UCSD-AML1 (cell line): ENCODE measurements at regions not wholly inside any gene's neighbourhood (a gene's known extent, or its start where the extent isn't known, plus 50 kb on each side); places are given as distances from the start of the nearest gene placed in this dataset.
"Not testable (repeated sequence)": the region's sequence is repeated elsewhere in the genome, so short reads cannot be mapped to it uniquely, and the experiment has no call there.

ENCODE experiments used
- DNase-seq: peaks from one replicate; lab custom pipeline; 2025; ENCODE audit not compliant: unreplicated experiment; lab: John Stamatoyannopoulos, UW

DNA sequence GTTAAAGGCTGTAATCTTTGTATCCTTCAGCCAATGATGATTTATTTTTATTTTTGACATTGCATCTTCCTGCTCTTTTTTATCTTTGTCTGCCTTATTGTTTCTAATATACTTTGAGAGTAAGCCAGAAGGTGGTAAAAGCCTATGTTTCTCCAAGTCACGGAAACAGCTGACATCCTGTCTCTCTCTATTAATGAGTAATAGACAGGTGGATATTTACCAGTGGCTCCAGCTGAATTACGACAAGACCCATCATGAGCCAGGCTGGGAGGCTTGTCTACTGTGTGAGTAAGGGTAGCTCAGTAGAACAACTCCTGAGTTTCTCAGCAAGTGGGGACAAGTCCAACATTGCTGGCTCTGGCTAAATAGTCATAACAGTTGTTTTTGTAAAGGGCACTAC lies 166.6 kb downstream of the NDFIP2 start:
- no peak for DNase-seq

DNA sequence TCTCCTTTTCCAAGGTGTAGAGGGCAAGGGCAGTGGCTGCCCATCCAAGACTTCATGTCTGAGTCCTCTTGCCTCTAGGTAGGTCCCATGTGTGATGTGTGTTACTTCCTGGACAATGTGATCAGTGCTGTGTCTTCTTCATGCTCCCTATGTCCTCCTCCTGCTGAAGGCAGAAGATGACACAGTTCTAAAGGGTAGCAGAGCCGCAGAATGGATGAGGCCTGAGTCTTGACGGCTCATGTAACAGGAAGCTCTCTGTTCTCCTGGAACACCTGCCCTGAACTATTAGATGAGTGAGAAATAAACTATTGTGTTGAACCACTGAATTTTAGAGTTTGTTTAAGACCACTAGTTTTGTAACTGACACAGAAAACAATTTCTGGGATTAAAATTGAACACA lies 165.9 kb downstream of the NDFIP2 start:
- no peak for DNase-seq

DNA sequence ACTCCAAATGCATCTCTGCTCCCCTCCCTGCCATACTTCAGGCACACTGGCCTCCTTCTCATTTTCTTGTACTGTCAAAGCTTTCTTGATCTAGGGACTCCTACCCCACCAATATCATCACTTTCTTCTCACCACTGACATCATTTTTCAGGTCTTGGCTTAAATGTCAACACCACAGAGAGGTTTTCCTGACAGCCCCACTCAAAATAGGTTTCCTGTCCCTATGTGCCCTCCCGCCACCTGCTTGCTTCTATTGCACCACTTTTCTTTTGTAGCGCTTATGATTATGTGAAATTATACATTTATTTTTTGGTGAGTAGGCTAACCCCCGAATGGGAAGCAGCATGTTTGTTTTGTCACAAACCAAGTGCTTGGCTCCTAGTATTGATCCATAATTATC lies 164.6 kb downstream of the NDFIP2 start:
- no peak for DNase-seq

DNA sequence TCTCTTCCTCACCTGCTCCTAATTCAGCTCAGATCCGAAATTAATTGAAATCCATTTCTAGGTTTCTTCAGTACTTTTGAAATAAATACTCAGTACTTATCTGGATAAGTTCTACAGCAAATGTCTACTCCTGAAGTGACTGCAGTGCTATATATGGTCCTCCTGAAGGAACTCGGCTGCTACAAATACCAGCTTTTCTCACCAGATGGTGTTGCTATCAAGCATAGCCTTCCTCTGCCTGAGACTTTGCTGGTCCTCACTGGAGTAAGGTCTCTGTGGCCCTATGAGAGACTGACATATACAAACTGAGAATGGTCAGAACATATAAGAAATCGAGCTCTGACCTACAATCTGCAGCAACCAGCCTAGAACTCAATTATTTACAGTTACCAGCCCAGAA lies 161.6 kb downstream of the NDFIP2 start:
- DNase-seq, result no peak

DNA sequence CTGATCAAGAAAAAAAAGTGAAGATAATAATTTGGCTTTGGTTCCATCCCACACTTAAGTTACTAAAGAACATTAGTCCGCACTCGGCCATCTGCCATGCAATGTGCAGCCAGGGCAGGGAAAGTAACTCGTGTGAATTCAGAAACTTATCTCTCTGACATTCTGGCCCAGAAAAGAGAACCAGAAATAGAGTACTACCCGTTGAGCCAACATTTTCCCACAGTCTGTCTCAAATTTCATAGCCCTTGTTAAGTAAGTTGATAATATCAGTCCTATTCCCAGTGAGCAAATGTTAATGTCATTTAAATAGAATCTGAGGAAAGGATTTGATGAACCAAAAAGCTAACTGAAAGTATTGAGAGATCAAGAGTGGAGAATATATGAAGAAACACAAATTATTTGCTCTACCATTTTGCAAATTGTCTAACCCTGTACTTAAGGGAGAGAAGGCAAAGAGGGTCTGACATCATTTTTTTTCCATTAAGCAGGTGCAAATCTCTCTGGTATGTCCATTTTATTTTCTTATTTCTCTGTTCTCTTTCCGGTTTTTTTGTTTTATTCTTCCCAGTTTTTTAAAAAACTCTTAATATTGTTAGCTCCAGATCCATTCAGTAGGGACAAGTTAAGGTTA lies 156.3 kb downstream of the NDFIP2 start:
- DNase-seq, result no peak

DNA sequence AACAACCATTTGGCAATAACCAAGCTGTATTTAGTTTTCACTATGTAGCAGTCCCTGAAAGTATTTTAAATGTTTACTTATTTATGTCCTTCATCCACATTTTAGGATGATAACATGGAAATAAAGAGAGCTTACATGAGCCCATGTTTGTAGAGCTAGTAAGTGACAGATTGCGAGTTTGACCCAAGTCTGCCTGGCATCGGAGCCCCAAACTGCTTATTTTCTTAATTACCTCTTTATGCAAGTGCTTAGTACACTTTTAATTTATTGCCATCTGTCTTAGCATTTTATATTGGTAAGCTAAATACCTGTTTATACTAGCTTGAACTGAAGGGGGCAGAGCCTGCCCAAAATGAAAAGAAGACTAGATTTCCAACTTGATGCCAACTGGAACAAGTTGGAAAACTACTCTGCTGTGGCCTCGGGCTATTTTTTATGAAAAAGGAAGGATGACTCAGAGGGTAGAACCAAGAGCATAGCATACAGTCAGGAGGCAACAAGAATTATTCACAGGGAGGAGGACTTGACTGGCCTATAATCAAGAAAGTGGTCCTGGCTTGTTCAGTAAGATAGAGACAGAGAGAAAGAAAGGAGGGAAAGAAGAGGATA lies 150.2 kb downstream of the NDFIP2 start:
- DNase-seq, result no peak

DNA sequence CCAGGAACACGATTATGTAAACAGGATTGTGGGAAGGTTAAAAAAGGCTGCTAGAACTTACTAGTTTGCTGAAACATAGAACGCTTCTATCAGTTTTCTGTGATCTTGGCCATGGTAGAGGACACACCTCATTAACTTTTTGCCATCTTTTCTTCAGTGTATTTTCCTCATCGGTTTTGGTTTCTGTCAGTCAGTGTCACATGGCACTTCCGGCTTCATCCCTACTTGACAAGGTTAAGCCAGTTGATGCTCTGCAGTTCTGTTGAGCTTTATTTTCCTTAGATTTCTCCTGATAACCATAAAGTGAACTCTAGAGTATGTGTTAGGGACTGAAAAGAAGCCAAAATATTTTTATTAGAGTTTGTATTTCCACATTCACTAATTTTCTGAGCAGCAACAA lies 147.5 kb downstream of the NDFIP2 start:
- DNase-seq, result no peak

DNA sequence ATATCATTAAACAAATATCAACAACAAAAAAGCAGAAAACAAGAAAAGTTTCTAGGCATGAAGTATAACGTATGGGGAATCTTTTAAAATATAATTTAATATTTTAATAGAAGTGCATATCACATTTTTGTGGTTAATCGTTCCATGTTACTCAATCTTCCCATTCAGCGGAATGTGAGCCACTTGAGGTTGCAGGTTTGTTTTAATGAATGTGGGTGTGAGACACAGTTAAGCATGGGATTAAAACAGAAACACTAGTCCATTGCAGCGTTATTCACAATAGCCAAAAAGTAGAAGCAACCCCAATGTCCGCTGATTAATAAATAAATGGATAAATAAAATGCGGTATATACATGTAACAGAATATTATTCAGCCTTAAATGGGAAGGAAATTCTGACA lies 146.0 kb downstream of the NDFIP2 start:
- DNase-seq, result no peak

DNA sequence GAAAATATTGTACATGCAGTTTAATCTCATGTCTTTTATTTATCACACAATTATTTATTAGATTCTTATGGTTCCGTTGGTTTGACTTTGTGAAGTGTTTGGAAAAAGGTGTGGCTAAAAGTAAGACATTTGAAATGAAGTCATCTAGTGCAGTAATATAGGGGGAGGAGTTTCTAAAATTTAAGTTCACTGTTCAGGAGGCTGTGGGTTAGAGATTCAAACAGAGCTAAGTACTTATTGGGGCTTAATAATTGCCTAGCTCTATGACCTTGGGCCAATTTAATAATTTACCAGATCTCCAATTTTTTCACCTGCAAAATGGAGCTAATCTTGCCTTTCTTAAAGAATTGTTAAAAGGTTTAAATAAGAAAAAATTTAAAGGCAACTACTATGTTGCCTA lies 144.6 kb downstream of the NDFIP2 start:
- no peak for DNase-seq

DNA sequence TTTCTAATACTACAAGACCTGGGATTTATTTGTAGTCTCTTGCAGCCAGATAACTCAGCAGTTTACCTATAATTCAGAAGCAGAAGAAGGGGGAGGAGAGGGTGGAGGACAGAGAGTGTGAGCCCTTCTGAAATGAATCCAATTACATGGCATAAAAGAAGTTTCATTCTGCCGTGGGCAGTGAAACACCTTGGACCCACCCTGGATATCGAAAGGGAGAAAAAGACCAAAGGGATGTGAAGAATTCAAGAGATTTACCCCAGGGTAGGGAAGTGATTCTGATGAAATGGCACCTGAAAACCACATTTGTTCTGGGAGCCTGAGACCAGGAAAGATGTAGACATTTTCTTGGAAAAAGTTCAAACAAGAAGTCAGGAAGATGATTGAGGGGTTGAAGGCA lies 140.9 kb downstream of the NDFIP2 start:
- no peak for DNase-seq

DNA sequence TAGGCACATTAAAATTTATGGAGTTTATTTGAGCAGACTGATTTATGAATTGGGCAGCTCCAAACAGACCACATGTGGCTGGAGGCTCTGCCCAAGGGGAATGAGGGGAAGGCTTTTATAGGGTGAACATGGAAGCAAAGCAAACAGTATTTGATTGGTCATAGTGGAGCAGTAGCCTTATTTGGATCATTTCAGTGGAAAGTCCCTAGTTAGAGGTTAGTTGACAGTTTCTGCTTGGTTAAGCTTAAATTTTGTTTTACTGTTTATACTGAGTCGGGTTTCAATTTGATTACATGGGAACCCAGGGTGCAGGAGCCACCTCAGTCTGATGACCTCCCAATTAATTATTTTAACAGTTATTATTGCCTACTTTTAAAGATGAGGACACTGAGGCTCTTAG lies 140.5 kb downstream of the NDFIP2 start:
- DNase-seq, result no peak

DNA sequence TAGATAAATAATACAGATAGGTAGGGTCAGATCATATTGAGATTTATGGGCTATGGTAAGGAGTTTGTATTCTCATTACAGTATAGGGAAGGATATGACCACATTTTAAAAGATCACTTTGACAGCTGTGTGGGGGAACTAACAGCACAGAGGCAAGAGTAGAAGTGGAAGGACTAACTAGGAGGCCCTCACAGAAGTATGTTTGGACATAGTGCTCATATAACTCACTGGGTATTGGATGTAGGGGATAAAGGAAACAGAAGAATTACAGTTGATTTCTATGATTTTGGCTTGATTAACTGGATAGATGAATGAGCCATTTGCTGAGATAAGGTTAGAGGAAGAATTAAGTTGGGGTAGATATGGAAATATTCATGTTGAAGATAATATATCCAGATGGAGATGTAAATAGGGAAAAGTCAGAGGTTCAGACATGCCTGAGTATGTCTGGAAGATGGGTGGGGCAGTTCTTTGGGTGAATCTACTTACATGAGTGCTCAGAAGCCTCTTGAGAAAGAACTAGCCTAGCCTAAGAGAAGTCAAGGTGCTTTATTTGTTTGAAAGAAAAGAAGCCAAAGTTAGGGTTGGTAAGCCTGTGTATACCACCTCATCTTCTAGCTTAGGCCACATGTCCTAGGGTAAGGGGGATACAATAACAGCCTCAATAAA lies 133.4 kb downstream of the NDFIP2 start:
- DNase-seq, result no peak

DNA sequence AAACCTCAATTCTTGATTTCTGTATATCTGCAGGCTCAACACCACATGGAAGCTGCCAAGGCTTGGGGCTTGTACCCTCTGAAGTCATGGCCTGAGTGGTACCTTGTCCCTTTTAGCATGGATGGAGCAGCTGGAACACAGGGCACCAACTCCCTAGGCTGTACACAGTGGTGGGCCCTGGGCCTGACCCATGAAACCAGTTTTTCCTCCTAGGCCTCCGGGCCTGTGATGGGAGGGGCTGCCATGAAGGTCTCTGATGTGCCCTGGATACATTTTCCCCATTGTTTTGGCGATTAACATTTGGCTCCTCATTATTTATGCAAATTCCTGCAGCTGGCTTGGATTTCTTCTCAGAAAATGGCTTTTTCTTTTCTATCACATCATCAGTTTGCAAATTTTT lies 131.6 kb downstream of the NDFIP2 start:
- no peak for DNase-seq

DNA sequence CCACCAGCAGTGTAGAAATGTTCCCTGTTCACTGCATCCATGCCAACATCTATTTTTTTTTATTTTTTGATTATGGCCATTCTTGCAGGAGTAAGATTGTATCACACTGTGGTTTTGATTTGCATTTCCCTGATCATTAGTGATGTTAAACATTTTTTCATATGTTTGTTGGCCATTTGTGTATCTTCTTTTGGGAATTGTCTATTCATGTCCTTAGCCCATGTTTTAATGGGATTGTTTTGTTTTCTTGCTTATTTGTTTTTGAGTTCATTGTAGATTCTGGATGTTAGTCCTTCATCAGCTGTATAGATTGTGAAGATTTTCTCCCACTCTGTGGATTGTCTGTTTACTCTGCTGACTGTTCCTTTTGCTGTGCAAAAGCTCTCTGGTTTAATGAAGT lies 126.9 kb downstream of the NDFIP2 start:
- not testable (repeated sequence) for DNase-seq
